ENCODE measurements at regions not wholly inside any gene's neighbourhood (a gene's known extent, or its start where the extent isn't known, plus 50 kb on each side); places are given as distances from the start of the nearest gene placed in this dataset.

DNA sequence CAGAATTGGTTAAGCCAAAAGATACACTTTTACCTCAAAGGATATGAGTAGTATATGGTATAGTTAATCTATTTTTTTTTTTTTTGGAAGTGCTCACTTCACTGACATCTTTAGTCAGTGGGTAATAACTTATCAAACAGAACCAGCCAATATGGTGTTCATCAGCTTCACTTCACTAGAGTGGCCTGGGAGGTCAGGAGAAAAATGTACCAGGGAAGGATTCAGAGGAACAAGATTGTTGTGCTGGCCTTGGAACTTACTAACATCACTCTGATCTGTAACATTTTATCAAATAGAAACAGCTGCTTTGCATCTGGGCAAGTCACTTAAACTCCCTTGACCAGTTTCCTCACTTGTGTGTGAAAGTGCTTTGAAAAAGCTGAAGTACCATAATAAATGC lies 962.7 kb downstream of the BCL11A start:
- TF ChIP-seq RARB (CRISPR knock-in tag; IDR thresholded peaks at IDR 0.05), result no peak
- no peak for TF ChIP-seq GLIS3 (CRISPR knock-in tag; IDR thresholded peaks at IDR 0.05)
- no peak for TF ChIP-seq ZFP3 (CRISPR knock-in tag; IDR thresholded peaks at IDR 0.05)
- no peak for TF ChIP-seq CREB5 (CRISPR knock-in tag; IDR thresholded peaks at IDR 0.05; ENCODE audit: low read depth)
- no peak for TF ChIP-seq ZNF8 (CRISPR knock-in tag; IDR thresholded peaks at IDR 0.05)
- no peak for TF ChIP-seq ISL1 (CRISPR knock-in tag; IDR thresholded peaks at IDR 0.05)
- TF ChIP-seq PATZ1 (CRISPR knock-in tag; IDR thresholded peaks at IDR 0.05; ENCODE audit: borderline replicate concordance), result no peak
- no peak for TF ChIP-seq ARNTL (CRISPR knock-in tag; IDR thresholded peaks at IDR 0.05; ENCODE audit: borderline replicate concordance, low read depth)
- no peak for TF ChIP-seq ZNF565 (CRISPR knock-in tag; conservative IDR thresholded peaks at IDR 0.05; ENCODE audit: low read depth)
- TF ChIP-seq PPARA (CRISPR knock-in tag; IDR thresholded peaks at IDR 0.05; ENCODE audit: borderline replicate concordance), result no peak
- TF ChIP-seq TOX (CRISPR knock-in tag; IDR thresholded peaks at IDR 0.05; ENCODE audit: borderline replicate concordance), result no peak
- no peak for TF ChIP-seq CSDC2 (CRISPR knock-in tag; IDR thresholded peaks at IDR 0.05)
- TF ChIP-seq BACH2 (CRISPR knock-in tag; IDR thresholded peaks at IDR 0.05; ENCODE audit: borderline replicate concordance), result no peak
